GM12875 (cell line): ENCODE measurements at regions not wholly inside any gene's neighbourhood (a gene's known extent, or its start where the extent isn't known, plus 50 kb on each side); places are given as distances from the start of the nearest gene placed in this dataset.

Experiments used
- H3K4me3 ChIP-seq: one replicate; pipeline ENCODE4 v1.5.1; 2011; ENCODE audit warnings: low read depth, low read length, control low read depth
- CTCF ChIP-seq: IDR thresholded peaks from 2 replicates; pipeline ENCODE4 v1.5.1; 2011; ENCODE audit warnings: low read depth, mild to moderate bottlenecking, control low read depth, inconsistent platforms, low read length, moderate library complexity, borderline replicate concordance; ENCODE audit not compliant: insufficient read depth

DNA sequence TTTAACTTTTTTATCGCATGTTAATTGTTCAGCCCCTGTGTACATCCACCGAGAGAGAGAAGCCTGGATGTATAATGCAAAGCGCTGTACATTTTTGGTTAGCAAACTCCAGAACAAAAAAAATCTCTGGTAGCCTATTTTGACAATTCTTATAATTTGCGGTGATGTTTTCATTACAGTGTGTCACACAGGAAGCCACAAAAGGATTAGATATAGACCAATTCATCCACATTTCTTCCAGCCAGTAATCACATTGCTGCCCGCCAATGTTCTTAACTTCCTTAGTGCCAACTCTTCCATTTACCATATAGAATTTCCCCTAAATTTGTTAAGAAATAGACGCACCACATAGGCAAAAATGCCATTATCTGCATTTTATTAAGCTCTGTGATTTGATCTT, 435.6 kb downstream of the EFNA5 start:
- TF ChIP-seq CTCF = no peak
- no peak overlapping the region for H3K4me3 ChIP-seq

- TF ChIP-seq CTCF = no peak
- no peak overlapping the region for H3K4me3 ChIP-seq
These were observed 437.9 kb downstream of the EFNA5 start for GRCh38 chr5:107232788-107233187.

DNA sequence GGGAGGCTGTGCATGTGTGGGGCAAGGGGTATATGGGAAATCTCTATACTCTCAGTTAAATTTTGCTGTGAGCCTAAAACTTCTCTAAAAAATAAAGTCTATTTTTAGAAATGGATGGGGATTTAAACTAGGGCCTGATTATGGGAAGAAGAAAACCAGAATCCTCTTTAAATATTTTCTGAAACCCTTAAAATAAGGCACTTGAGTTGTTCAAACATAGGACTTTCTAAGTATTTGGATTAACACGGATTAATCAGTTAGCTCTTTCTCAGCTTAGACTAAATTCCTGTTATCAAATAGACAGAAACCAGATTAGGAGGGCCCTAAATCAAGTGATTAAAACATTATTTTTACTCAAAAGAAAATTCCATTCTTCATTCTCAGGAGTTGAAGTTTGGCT, 438.4 kb downstream of the EFNA5 start:
- TF ChIP-seq CTCF = no peak
- H3K4me3 ChIP-seq = no peak overlapping the region

DNA sequence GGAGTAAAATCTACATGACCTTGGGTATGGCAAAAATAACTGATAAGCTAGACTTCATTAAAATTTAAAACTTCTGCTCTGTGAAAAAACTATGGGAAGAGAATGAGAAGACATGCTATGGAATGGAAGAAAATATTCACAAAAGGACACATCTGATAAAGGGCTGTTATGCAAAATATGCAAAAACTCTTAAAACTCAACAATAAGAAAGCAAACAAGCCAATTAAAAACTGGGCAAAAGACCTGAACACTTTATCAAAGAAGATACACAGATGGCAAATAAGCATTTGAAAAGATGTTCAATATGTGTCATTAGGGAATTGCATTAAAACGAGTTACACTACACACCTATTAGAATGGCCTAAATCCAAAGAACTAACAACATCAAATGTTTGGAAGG, 439.5 kb downstream of the EFNA5 start:
- H3K4me3 ChIP-seq = no peak overlapping the region
- TF ChIP-seq CTCF = no peak

- no peak for TF ChIP-seq CTCF
- H3K4me3 ChIP-seq = no peak overlapping the region
These were observed 440.4 kb downstream of the EFNA5 start for GRCh38 chr5:107230367-107230766.

DNA sequence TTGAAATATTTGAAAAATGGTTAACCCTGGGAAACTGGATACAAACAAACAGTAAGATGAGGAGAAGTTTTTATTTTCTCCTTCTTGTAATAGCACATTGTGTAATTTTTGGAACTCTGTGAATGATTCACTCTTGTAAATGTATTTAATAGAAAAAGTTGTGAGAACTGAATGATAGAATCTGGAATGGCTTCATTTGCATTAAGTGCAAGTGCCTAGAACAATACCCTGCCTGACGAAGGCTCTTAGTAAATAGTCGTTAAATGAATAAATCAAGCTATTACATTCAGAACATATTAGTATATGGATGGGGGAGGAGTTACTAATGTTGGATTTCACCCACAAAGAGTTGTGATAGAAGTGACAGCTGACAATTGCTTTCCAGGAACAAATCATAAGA, 442.5 kb downstream of the EFNA5 start:
- TF ChIP-seq CTCF = no peak
- no peak overlapping the region for H3K4me3 ChIP-seq

DNA sequence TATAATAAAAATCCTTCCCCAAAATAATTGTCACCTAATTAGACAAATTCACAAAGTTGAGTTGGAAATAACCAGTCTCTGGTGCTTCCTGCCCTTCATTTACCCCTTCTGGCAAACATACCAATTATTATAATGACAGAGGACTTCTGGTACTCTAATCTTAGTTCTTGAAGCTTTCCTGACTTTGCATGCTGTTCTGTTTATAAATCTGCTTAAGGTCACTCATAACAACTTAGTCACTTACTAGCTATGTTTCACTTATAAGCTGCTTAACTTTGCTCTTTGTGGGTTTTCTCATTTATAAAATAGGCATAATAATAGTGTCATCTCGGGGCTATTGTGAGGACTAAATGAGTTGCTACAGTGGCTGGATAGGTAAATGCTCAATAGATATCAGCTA, 446.5 kb downstream of the EFNA5 start:
- no peak overlapping the region for H3K4me3 ChIP-seq
- no peak for TF ChIP-seq CTCF
